Esophagus mucosa (tissue), 1 donor: ENCODE measurements at regions not wholly inside any gene's neighbourhood (a gene's known extent, or its start where the extent isn't known, plus 50 kb on each side); places are given as distances from the start of the nearest gene placed in this dataset.

ENCODE experiments used
- ATAC-seq: fragments of 200-7000 bp; cut with Tn5 transposase; one replicate; pipeline ENCODE4 v1.9.1; 2020
- donor health status: DM: yes; HTN: yes; CAD: no.

- no peak for ATAC-seq
Observed at GRCh38 chr6:81694855-81695254, 57.6 kb downstream of the TENT5A start.

GRCh38 chr6:81694207-81694606 is 58.3 kb downstream of the TENT5A start:
- no peak for ATAC-seq

- ATAC-seq: no peak
Observed at GRCh38 chr6:81693266-81693665, 59.2 kb downstream of the TENT5A start.

GRCh38 chr6:81690073-81690472 is 62.4 kb downstream of the TENT5A start:
- ATAC-seq: no peak

- ATAC-seq: no peak
Observed at GRCh38 chr6:81689580-81689979, 62.9 kb downstream of the TENT5A start.

GRCh38 chr6:81683912-81684311 is 68.6 kb downstream of the TENT5A start:
- no peak for ATAC-seq

GRCh38 chr6:81682858-81683620 is 69.4 kb downstream of the TENT5A start:
- ATAC-seq: no peak

GRCh38 chr6:81682235-81682795 is 70.2 kb downstream of the TENT5A start:
- no peak for ATAC-seq

- ATAC-seq: no peak
Observed at GRCh38 chr6:81669445-81669844, 83.0 kb downstream of the TENT5A start.

- ATAC-seq: no peak
Observed at GRCh38 chr6:81668615-81669047, 83.8 kb downstream of the TENT5A start.

GRCh38 chr6:81666481-81666880 is 86.0 kb downstream of the TENT5A start:
- no peak for ATAC-seq

GRCh38 chr6:81656231-81656630 is 96.2 kb downstream of the TENT5A start:
- no peak for ATAC-seq

- no peak for ATAC-seq
Observed at GRCh38 chr6:81655696-81656095, 96.8 kb downstream of the TENT5A start.

- no peak for ATAC-seq
Observed at GRCh38 chr6:81648502-81648901, 104.0 kb downstream of the TENT5A start.

GRCh38 chr6:81643156-81643555 is 109.3 kb downstream of the TENT5A start:
- no peak for ATAC-seq

- no peak for ATAC-seq
Observed at GRCh38 chr6:81640891-81641290, 111.6 kb downstream of the TENT5A start.

- no peak for ATAC-seq
Observed at GRCh38 chr6:81640126-81640525, 112.4 kb downstream of the TENT5A start.

GRCh38 chr6:81638366-81638765 is 114.1 kb downstream of the TENT5A start:
- ATAC-seq: no peak

GRCh38 chr6:81636930-81637568 is 115.4 kb downstream of the TENT5A start:
- ATAC-seq: no peak

GRCh38 chr6:81634155-81634880 is 118.2 kb downstream of the TENT5A start:
- ATAC-seq: no peak

GRCh38 chr6:81633391-81633790 is 119.1 kb downstream of the TENT5A start:
- no peak for ATAC-seq

- ATAC-seq: no peak
Observed at GRCh38 chr6:81630719-81631118, 121.8 kb downstream of the TENT5A start.

GRCh38 chr6:81625216-81625615 is 127.3 kb downstream of the TENT5A start:
- no peak for ATAC-seq
